PC-9 (cell line): ENCODE measurements at regions not wholly inside any gene's neighbourhood (a gene's known extent, or its start where the extent isn't known, plus 50 kb on each side); places are given as distances from the start of the nearest gene placed in this dataset.
"Not testable (repeated sequence)": the region's sequence is repeated elsewhere in the genome, so short reads cannot be mapped to it uniquely, and the experiment has no call there.

ENCODE experiments used
- BruUV-seq: library from RNA; stranded (reverse); fragments of 400-500 nt; replicated peaks from 2 replicates; lab custom pipeline; 2021; lab: Mats Ljungman, UMichigan
- CTCF ChIA-PET: fragments of 300-600 bp; sonication (Branson Sonifier 250); formaldehyde crosslinking; loops from one replicate; lab custom pipeline; 2022; ENCODE audit warnings: antibody characterized with exemption; lab: Charles Lee
- POLR2A ChIA-PET: fragments of 300-600 bp; sonication (Branson Sonifier 250); formaldehyde crosslinking; loops from one replicate; lab custom pipeline; 2022; ENCODE audit warnings: antibody characterized with exemption; ENCODE audit not compliant: unreplicated experiment; lab: Charles Lee
- DNase-seq, 2 experiments: peaks; one replicate each; pipeline versions ENCODE4 v3.0.0 to v3.0.0-alpha.2; 2015 to 2022; ENCODE audit warnings: mixed read lengths in 1 of 2
- H2AFZ ChIP-seq: fragments of 200-600 bp; sonication (generic); 2 replicates; pipeline ENCODE4 v1.8.1; 2017; ENCODE audit warnings: antibody characterized with exemption
- H3F3A ChIP-seq: fragments of 200-600 bp; sonication (generic); 2 replicates; pipeline ENCODE4 v1.8.1; 2017; ENCODE audit warnings: antibody characterized with exemption, mild to moderate bottlenecking, low read depth; ENCODE audit not compliant: insufficient read depth
- H3K27ac ChIP-seq: fragments of 200-600 bp; sonication (generic); 2 replicates; pipeline ENCODE4 v1.6.1; 2016; ENCODE audit warnings: mixed run types
- H3K27me3 ChIP-seq: fragments of 200-600 bp; sonication (generic); 2 replicates; pipeline ENCODE4 v1.6.1; 2016; ENCODE audit warnings: low read depth, mixed run types; ENCODE audit not compliant: insufficient read depth
- H3K36me3 ChIP-seq: fragments of 200-600 bp; sonication (generic); 2 replicates; pipeline ENCODE4 v1.6.1; 2016; ENCODE audit warnings: low read depth, mixed run types
- H3K4me1 ChIP-seq: fragments of 200-600 bp; sonication (generic); replicated peaks from 2 replicates; pipeline ENCODE4 v1.6.1; 2016; ENCODE audit warnings: mixed run types; ENCODE audit not compliant: insufficient read depth
- H3K4me2 ChIP-seq: fragments of 200-600 bp; sonication (generic); 2 replicates; pipeline ENCODE4 v1.6.1; 2017; ENCODE audit warnings: mixed run types
- H3K4me3 ChIP-seq: fragments of 200-600 bp; sonication (generic); 2 replicates; pipeline ENCODE4 v1.6.1; 2016; ENCODE audit warnings: mixed run types
- H3K79me2 ChIP-seq: fragments of 200-600 bp; sonication (generic); 2 replicates; pipeline ENCODE4 v1.6.1; 2017; ENCODE audit warnings: low read depth, mixed run types
- H3K9me2 ChIP-seq: fragments of 200-600 bp; sonication (generic); 2 replicates; pipeline ENCODE4 v1.8.1; 2017; ENCODE audit warnings: mild to moderate bottlenecking; ENCODE audit not compliant: insufficient read depth
- H3K9me3 ChIP-seq: fragments of 200-600 bp; sonication (generic); 2 replicates; pipeline ENCODE4 v1.8.1; 2016; ENCODE audit warnings: low read depth; ENCODE audit not compliant: insufficient read depth
- H4K20me1 ChIP-seq: fragments of 200-600 bp; sonication (generic); 2 replicates; pipeline ENCODE4 v1.8.1; 2017; ENCODE audit not compliant: insufficient read depth
- EZH2 ChIP-seq: fragments of 200-600 bp; sonication (generic); IDR thresholded peaks from 2 replicates; pipeline ENCODE4 v1.8.0; 2017; ENCODE audit warnings: antibody characterized with exemption, low read depth
- intact Hi-C: fragments of 100-400 bp; cut with micrococcal nuclease; formaldehyde crosslinking; loops from one replicate; pipeline ENCODE4 v1.10.0; 2022; ENCODE audit not compliant: unreplicated experiment
- TF ChIP-seq, protein P1 (sequence below): fragments of 200-600 bp; sonication (generic); conservative IDR thresholded peaks from 2 replicates; pipeline ENCODE4 v1.6.1; 2017; ENCODE audit warnings: mixed run types, antibody characterized with exemption, mild to moderate bottlenecking, moderate library complexity

DNA sequence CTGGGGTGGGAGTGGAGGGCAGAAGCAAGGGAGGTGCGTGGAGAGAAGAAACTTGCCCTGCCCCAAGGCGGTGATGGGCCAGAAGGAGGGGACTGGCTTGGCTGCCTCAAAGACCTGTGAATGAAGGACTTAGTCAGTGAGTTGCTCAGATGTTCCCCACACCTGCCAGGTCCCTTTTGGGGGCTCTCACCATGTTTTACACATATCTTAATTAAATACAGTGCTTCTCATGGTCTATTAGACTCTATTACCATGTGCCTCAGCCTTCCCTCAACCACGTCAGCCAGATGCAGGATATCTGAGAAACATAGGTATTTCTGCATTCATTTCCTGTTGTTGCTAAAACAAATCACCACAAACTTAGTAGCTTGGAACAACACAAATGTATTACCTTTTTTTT lies 429.5 kb downstream of the BUD13 start:
- Histone ChIP-seq H3K4me1 (no peaks in the 10 kb centered on the region), H3F3A (no peaks in the 10 kb centered on the region), H3K4me2 (no peak overlapping the region), H3K79me2 (no peaks in the 10 kb centered on the region), H3K36me3 (no peaks in the 10 kb centered on the region), H3K27ac (no peak overlapping the region), H4K20me1 (no peaks in the 10 kb centered on the region), H3K9me3 (no peaks in the 10 kb centered on the region), H3K9me2 (no peaks in the 10 kb centered on the region), H2AFZ (no peak overlapping the region), H3K27me3 (peaks cover 41% of the 10 kb centered on the region), H3K4me3 (no peak overlapping the region)
- ChIA-PET CTCF (no interaction called here), POLR2A (no interaction called here)
- no peak for DNase-seq
- intact Hi-C loops = no loop called here
- TF ChIP-seq, protein P1, sequence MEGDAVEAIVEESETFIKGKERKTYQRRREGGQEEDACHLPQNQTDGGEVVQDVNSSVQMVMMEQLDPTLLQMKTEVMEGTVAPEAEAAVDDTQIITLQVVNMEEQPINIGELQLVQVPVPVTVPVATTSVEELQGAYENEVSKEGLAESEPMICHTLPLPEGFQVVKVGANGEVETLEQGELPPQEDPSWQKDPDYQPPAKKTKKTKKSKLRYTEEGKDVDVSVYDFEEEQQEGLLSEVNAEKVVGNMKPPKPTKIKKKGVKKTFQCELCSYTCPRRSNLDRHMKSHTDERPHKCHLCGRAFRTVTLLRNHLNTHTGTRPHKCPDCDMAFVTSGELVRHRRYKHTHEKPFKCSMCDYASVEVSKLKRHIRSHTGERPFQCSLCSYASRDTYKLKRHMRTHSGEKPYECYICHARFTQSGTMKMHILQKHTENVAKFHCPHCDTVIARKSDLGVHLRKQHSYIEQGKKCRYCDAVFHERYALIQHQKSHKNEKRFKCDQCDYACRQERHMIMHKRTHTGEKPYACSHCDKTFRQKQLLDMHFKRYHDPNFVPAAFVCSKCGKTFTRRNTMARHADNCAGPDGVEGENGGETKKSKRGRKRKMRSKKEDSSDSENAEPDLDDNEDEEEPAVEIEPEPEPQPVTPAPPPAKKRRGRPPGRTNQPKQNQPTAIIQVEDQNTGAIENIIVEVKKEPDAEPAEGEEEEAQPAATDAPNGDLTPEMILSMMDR = no peak
- TF ChIP-seq EZH2 = no peak
- no TSS peak for BruUV-seq

DNA sequence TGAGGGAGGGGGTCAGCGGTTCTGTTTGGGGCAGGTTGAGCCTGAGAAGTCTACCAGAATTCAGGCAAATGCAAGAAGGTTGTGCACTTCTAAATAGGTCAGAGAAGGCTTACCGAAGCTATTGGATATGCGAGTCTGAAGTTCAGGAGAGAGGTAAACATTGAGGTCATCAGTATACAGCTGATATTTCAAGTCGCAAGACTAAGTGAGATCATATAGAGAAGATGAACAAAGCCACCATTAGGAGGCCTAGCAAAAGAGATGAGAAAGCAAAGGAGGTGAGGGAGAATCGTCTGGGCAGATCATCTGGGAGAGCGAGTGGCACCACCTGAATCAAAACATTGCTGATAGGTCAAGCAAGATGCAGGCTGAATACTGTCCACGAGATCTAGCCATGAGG lies 430.6 kb downstream of the BUD13 start:
- Histone ChIP-seq H3K79me2 (no peaks in the 10 kb centered on the region), H3K9me2 (no peaks in the 10 kb centered on the region), H3F3A (no peaks in the 10 kb centered on the region), H3K36me3 (no peaks in the 10 kb centered on the region), H3K27me3 (peaks cover 41% of the 10 kb centered on the region), H3K4me3 (no peak overlapping the region), H2AFZ (no peak overlapping the region), H3K4me1 (no peaks in the 10 kb centered on the region), H3K27ac (no peak overlapping the region), H3K9me3 (no peaks in the 10 kb centered on the region), H3K4me2 (no peak overlapping the region), H4K20me1 (no peaks in the 10 kb centered on the region)
- intact Hi-C loops = no loop called here
- TF ChIP-seq EZH2 = no peak
- TF ChIP-seq, protein P1 = no peak
- CTCF ChIA-PET = no interaction called here
- no peak for DNase-seq
- POLR2A ChIA-PET = no interaction called here
- BruUV-seq = no TSS peak

DNA sequence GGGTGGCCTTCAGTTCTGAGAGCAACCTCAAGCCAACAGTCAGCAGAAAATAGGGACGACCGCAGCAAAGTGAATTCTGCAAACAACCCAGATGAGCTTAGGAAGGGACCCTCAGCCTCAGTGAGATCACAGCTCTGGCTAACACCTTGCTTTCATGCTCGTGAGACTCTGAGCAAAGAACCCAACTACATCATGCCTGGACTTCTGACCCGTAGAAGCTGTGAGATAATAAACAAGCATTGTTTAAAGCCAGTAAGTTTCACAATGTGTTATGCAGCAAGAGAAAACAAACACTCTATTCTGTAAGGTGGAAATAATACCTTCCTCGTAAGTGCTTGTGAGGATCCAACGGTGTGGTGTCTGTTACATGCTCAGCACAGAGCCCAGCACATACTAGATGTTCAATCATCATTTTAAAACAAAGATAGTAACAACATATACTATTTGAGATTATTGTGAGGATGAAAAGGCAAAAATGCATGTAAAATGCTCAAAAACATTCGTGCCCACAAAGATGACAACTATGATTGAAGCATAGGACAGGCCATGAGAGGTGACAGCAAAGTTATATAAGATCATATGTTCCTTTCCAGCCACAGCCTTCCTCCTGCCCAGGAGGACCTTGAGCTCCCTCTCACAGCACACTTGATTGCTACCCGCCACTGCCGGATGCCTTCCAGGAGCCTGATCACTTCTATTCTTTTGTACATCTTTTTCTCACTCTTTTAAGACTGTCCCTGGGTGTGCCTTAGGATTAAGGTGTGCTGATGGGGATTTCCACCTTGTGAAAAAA lies 433.3 kb downstream of the BUD13 start:
- Histone ChIP-seq H3K4me2 (no peak overlapping the region), H3K4me1 (no peaks in the 10 kb centered on the region), H4K20me1 (no peaks in the 10 kb centered on the region), H3K79me2 (no peaks in the 10 kb centered on the region), H3K9me2 (no peaks in the 10 kb centered on the region), H3K27me3 (peaks cover 21% of the 10 kb centered on the region), H3K27ac (no peak overlapping the region), H3K4me3 (no peak overlapping the region), H3K36me3 (no peaks in the 10 kb centered on the region), H3F3A (no peaks in the 10 kb centered on the region), H3K9me3 (no peaks in the 10 kb centered on the region), H2AFZ (no peak overlapping the region)
- TF ChIP-seq, protein P1 = no peak
- no peak for TF ChIP-seq EZH2
- intact Hi-C loops = no loop called here
- no TSS peak for BruUV-seq
- ChIA-PET POLR2A (no interaction called here), CTCF (no interaction called here)
- DNase-seq = no peak

DNA sequence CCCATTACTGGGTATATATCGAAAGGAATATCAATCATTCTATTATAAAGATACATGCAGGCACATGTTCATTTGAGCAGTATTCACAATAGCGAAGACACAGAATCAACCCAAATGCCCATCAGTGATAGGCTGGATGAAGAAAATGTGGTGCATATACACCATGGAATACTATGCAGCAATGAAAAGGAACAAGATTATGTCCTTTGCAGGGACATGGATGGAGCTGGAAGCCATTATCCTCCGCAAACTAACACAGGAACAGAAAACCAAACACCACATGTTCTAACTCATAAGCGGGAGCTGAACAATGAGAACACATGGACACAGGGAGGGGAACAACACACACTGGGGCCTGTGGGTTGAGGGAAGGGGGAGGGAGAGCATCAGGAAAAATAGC lies 434.3 kb downstream of the BUD13 start:
- H2AFZ ChIP-seq, H3F3A ChIP-seq, H3K79me2 ChIP-seq, H3K9me3 ChIP-seq, DNase-seq, H3K4me3 ChIP-seq, H3K9me2 ChIP-seq, BruUV-seq, CTCF ChIA-PET, H3K4me1 ChIP-seq, H3K36me3 ChIP-seq, intact Hi-C loops, POLR2A ChIA-PET, H3K27ac ChIP-seq, H3K4me2 ChIP-seq, H4K20me1 ChIP-seq: not testable (repeated sequence)
- H3K27me3 ChIP-seq = peaks cover 11% of the 10 kb centered on the region
